LNCaP clone FGC (cell line): ENCODE measurements at regions not wholly inside any gene's neighbourhood (a gene's known extent, or its start where the extent isn't known, plus 50 kb on each side); places are given as distances from the start of the nearest gene placed in this dataset.
"Not testable (repeated sequence)": the region's sequence is repeated elsewhere in the genome, so short reads cannot be mapped to it uniquely, and the experiment has no call there.

Experiments
- DNase-seq: peaks from one replicate; pipeline ENCODE4 v3.0.0-alpha.2; 2011; ENCODE audit warnings: low read depth
- H3K4me3 ChIP-seq: 2 replicates; pipeline ENCODE4 v1.5.1; 2011; ENCODE audit warnings: mild to moderate bottlenecking, low read depth, low read length, control low read depth
- TF ChIP-seq, protein P1 (sequence below): IDR thresholded peaks from 2 replicates; pipeline ENCODE4 v1.5.1; 2012; ENCODE audit warnings: mild to moderate bottlenecking; ENCODE audit not compliant: control insufficient read depth, insufficient read depth; ENCODE audit errors: extremely low read depth

DNA sequence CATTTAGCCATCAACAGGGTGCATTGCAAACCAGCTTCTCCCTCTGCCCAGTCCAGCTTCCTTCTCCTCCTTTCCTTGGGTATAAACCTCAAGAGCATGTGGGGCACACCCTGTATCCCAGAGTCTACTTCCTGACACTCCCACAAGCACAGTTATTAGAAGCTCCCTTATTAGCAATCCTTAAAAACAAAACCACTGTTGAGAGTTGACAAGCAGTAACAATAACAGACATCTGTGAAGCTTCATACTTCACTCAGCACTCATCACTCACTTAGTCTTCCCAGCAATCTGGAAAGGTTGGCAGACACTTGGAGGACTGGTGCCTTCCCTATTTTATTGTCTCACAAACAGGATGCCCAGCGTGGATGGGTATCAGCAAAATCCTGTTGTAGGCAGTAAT is 155.5 kb upstream of the PROK2 start:
- H3K4me3 ChIP-seq, result no peak overlapping the region
- TF ChIP-seq, protein P1, sequence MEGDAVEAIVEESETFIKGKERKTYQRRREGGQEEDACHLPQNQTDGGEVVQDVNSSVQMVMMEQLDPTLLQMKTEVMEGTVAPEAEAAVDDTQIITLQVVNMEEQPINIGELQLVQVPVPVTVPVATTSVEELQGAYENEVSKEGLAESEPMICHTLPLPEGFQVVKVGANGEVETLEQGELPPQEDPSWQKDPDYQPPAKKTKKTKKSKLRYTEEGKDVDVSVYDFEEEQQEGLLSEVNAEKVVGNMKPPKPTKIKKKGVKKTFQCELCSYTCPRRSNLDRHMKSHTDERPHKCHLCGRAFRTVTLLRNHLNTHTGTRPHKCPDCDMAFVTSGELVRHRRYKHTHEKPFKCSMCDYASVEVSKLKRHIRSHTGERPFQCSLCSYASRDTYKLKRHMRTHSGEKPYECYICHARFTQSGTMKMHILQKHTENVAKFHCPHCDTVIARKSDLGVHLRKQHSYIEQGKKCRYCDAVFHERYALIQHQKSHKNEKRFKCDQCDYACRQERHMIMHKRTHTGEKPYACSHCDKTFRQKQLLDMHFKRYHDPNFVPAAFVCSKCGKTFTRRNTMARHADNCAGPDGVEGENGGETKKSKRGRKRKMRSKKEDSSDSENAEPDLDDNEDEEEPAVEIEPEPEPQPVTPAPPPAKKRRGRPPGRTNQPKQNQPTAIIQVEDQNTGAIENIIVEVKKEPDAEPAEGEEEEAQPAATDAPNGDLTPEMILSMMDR, result no peak
- DNase-seq, result no peak

DNA sequence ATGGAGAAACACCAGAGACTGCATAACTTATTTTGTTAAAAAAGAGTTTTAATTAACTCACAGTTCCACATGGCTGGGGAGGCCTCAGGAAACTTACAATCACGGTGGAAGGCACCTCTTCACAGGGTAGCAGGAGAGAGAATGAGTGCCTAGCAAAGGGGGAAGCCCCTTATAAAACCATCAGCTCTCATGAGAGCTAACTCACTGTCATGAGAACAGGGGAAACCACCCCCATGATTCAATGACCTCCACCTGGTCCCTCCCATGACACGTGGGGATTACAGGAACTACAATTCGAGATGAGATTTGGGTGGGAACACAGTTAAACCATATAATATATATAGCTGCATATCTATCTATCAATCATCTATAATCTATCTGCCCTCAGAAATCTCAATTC is 153.1 kb upstream of the PROK2 start:
- DNase-seq, result not testable (repeated sequence)

DNA sequence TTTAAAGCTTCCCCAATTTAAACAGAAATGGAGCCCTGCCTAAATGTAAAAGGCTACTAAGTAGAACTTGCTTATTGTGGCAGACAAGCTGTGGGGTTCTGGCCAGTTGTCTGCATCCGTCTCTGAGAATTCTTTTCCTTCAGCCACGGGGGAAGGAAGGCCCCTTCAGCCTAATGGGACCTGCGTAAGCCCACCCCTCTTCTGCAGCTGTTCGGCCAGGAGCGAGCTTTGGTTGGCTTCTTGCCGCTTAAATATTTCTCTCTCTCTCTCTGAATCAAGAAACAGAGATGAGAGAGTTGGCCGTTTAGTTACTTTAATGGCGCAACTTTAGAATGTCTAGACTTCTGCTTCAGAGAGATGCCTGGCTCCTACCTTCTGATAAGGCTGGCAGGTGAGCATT is 151.7 kb upstream of the PROK2 start:
- H3K4me3 ChIP-seq, result no peak overlapping the region
- TF ChIP-seq, protein P1, result no peak
- DNase-seq, result no peak

More for the DNA sequence above, 153.1 kb upstream of the PROK2 start:
- H3K4me3 ChIP-seq, result not testable (repeated sequence)

DNA sequence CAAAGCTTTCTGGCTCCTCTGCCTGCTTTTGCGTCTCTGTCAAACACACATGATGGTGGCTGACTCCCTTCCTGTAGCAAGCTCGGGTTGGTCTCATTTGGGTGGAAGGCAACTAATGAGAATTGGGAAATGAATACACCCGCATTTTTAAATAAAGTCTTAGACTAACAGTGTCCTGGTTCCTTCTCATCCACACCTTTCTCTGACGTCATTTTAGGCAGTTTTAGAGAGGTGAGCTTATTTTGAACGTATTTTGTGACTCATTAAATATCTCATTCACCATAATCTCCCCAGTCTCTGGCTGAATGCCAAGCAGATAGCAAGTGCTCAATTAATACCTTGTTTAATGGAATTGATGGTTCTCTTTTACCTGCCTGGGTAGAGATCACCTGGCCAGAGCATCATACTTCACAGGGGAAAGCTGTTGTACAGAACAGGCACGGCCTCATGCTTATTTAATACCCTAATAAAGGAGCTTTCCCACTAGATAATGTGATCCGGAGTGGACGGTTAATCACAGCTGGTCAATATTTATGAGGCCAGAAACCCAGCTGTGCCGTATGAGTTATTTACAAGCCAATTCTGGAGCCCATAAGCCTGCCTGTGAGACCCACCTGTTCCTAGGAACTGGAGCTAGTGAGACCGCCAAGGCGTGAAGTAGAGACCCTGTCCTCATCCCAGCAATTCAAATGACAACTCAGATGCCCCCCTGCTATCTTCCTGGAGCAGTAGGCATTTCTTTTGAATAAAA is 149.7 kb upstream of the PROK2 start:
- TF ChIP-seq, protein P1, result no peak

DNA sequence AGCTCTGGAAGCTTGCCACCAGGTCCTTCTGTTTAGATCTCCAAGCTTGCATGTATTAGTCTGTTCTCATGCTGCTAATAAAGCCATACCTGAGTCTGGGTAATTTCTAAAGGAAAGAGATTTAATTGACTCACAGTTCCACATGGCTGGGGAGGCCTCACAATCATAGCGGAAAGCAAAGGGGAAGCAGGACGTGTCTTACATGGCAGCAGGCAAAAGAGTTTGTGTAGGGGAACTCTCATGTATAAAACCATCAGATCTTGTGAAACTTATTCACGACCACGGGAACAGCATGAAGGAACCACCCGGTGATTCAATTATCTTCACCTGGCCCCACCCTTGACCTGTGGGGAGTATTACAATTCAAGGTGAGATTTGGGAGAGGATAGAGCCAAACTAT is 147.0 kb upstream of the PROK2 start:
- no peak for DNase-seq
- H3K4me3 ChIP-seq, result no peak overlapping the region
- TF ChIP-seq, protein P1, result no peak

More for the DNA sequence above, 149.7 kb upstream of the PROK2 start:
- no peak for DNase-seq
- H3K4me3 ChIP-seq, result no peak overlapping the region

DNA sequence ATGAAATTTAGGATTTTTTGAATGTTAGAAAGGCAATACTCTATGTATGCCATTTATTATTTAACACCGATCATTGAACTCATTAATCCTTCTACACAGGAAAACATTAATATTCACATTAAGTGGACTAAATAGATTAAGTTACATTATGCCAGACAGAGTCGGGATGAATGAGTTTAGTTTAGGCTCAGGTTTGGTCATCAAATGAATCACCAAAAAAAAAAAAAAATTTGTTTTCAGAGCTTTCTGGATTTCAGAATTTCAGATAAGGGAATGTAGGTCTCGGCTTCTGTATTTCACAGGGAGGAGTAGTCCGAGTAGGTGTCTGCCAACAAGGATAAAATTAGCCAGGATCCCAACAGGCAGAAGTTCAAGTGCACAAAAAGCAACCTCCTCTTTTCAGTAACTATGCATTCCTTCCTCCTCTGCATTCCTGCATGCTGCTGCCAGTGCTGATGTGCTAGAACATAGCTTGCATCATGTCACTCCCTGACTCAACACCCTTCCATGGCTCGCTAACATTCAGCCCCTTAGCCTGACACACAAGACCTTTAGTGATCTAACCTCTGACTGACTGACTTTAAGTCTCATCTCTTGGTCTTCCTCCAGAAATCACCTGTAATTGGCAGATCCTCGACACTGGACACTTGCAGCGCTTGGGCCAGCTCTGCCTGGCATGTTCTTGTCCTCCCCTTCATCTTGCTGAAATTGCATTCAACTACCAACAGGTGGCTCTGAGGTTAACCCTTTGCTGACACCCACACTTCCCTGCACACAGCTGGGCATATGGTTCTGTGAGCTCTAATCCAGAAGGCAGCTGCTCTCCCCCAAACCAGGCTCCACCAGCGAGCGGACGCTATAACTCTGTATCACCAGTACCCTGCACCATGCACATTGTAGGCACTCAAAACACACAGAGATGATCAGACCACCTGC is 145.4 kb upstream of the PROK2 start:
- no peak overlapping the region for H3K4me3 ChIP-seq
- peak; percentile 32 for DNase-seq
- TF ChIP-seq, protein P1, result peak; percentile 73

DNA sequence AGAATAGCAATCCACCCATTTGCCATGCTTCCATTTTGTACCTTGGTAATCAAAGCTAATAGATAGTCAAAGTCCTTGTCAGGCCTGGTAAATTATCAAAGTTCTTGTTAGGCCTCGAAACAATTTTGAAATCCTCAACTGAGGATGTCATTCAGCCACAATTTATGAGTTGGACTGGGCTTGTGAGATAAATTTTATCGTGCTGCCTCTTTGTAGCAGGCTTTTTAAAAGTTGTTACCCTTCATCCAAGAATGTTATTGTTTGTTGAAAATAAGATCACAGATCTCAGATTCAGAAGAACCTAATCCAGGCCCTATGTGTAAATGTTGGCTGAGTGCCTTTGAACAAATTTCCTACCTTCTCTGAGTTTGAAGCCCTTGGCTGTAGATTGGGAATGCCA is 143.3 kb upstream of the PROK2 start:
- TF ChIP-seq, protein P1, result no peak
- DNase-seq, result no peak
- no peak overlapping the region for H3K4me3 ChIP-seq
